ENCODE measurements at regions not wholly inside any gene's neighbourhood (a gene's known extent, or its start where the extent isn't known, plus 50 kb on each side); places are given as distances from the start of the nearest gene placed in this dataset.

- DNase-seq (ENCODE audit: low read depth in 1 of 2, low spot score in 1 of 2), result no peak
- TF ChIP-seq GABPA (IDR thresholded peaks at IDR 0.05; ENCODE audit: low read depth) (no peak), SPI1 (IDR thresholded peaks at IDR 0.05; ENCODE audit: borderline replicate concordance, low read depth) (no peak), CTCF (IDR thresholded peaks at IDR 0.05; ENCODE audit: insufficient read depth, low read length) (no peak), POLR2AphosphoS5 (IDR thresholded peaks at IDR 0.05; ENCODE audit: low read depth) (no peak), REST (IDR thresholded peaks at IDR 0.05; ENCODE audit: insufficient replicate concordance, low read depth) (no peak)
- no peaks in the 10 kb centered on the region for H3K27me3 ChIP-seq (ENCODE audit: insufficient read depth, poor library complexity, severe bottlenecking)
- no peak overlapping the region for H3K4me3 ChIP-seq (replicated peaks; ENCODE audit: insufficient read depth, low read length)
- no peak overlapping the region for H3K27ac ChIP-seq (replicated peaks)
These were observed 215.7 kb downstream of the PTN start for GRCh38 chr7:137127806-137128205.

GRCh38 chr7:137127058-137127457 is 216.5 kb downstream of the PTN start:
- no peaks in the 10 kb centered on the region for H3K27me3 ChIP-seq (ENCODE audit: insufficient read depth, poor library complexity, severe bottlenecking)
- TF ChIP-seq CTCF (IDR thresholded peaks at IDR 0.05; ENCODE audit: insufficient read depth, low read length) (no peak), REST (IDR thresholded peaks at IDR 0.05; ENCODE audit: insufficient replicate concordance, low read depth) (no peak), POLR2AphosphoS5 (IDR thresholded peaks at IDR 0.05; ENCODE audit: low read depth) (no peak), SPI1 (IDR thresholded peaks at IDR 0.05; ENCODE audit: borderline replicate concordance, low read depth) (no peak), GABPA (IDR thresholded peaks at IDR 0.05; ENCODE audit: low read depth) (no peak)
- H3K27ac ChIP-seq (replicated peaks), result no peak overlapping the region
- H3K4me3 ChIP-seq (replicated peaks; ENCODE audit: insufficient read depth, low read length), result no peak overlapping the region
- DNase-seq (ENCODE audit: low read depth in 1 of 2, low spot score in 1 of 2), result no peak

GRCh38 chr7:137122145-137122544 is 221.4 kb downstream of the PTN start:
- H3K27ac ChIP-seq (replicated peaks), result no peak overlapping the region
- no peak for DNase-seq (ENCODE audit: low read depth in 1 of 2, low spot score in 1 of 2)
- H3K27me3 ChIP-seq (ENCODE audit: insufficient read depth, poor library complexity, severe bottlenecking), result no peaks in the 10 kb centered on the region
- TF ChIP-seq POLR2AphosphoS5 (IDR thresholded peaks at IDR 0.05; ENCODE audit: low read depth), result no peak
- no peak for TF ChIP-seq SPI1 (IDR thresholded peaks at IDR 0.05; ENCODE audit: borderline replicate concordance, low read depth)
- no peak for TF ChIP-seq REST (IDR thresholded peaks at IDR 0.05; ENCODE audit: insufficient replicate concordance, low read depth)
- TF ChIP-seq GABPA (IDR thresholded peaks at IDR 0.05; ENCODE audit: low read depth), result no peak
- TF ChIP-seq CTCF (IDR thresholded peaks at IDR 0.05; ENCODE audit: insufficient read depth, low read length), result no peak
- H3K4me3 ChIP-seq (replicated peaks; ENCODE audit: insufficient read depth, low read length), result no peak overlapping the region
